ENCODE measurements at regions not wholly inside any gene's neighbourhood (a gene's known extent, or its start where the extent isn't known, plus 50 kb on each side); places are given as distances from the start of the nearest gene placed in this dataset.

- no peak for DNase-seq
- Mint-ChIP-seq H3K4me3 (no peak overlapping the region), H3K27ac (no peak overlapping the region), H3K9me3 (peaks cover 5 to 20% (median 10%) of the 10 kb centered on the region in 3 donors), H3K27me3 (no peaks in the 10 kb centered on the region), H3K4me1 (no peaks in the 10 kb centered on the region), H3K36me3 (no peaks in the 10 kb centered on the region)
- no peaks in the 10 kb centered on the region for H3K4me1 ChIP-seq (ENCODE audit: control insufficient read depth in 1 of 2, extremely low read depth in 1 of 2, insufficient read depth in 2 of 2, low read length in 2 of 2)
- no peaks in the 10 kb centered on the region for H3K27me3 ChIP-seq (replicated peaks in 1 of 2; ENCODE audit: control insufficient read depth in 2 of 2, extremely low read depth in 1 of 2, insufficient read depth in 2 of 2, low read length in 1 of 2)
- H3K36me3 ChIP-seq (ENCODE audit: control insufficient read depth in 2 of 2, extremely low read depth in 1 of 2, insufficient read depth in 1 of 2, low read length in 1 of 2) = no peaks in the 10 kb centered on the region
- CTCF ChIA-PET = no interaction called here
- no peaks in the 10 kb centered on the region for H3K9me3 ChIP-seq
- no peak for ATAC-seq (replicated peaks in 1 of 4)
- POLR2A ChIA-PET = no interaction called here
- H3K4me3 ChIP-seq (ENCODE audit: control insufficient read depth in 1 of 2, extremely low read depth in 1 of 2, low read length in 1 of 2) = no peak overlapping the region
- 71% methylated on average over 1 of the region's 2 CpGs for WGBS (ENCODE audit: insufficient coverage)
- H3K27ac ChIP-seq (ENCODE audit: low read length) = no peak overlapping the region
Measured at GRCh38 chr3:166195808-166196207, 358.6 kb upstream of the BCHE start.

- Histone ChIP-seq H3K27ac (ENCODE audit: low read length) (no peak overlapping the region), H3K4me1 (ENCODE audit: control insufficient read depth in 1 of 2, extremely low read depth in 1 of 2, insufficient read depth in 2 of 2, low read length in 2 of 2) (no peaks in the 10 kb centered on the region), H3K4me3 (ENCODE audit: control insufficient read depth in 1 of 2, extremely low read depth in 1 of 2, low read length in 1 of 2) (no peak overlapping the region), H3K36me3 (ENCODE audit: control insufficient read depth in 2 of 2, extremely low read depth in 1 of 2, insufficient read depth in 1 of 2, low read length in 1 of 2) (no peaks in the 10 kb centered on the region), H3K9me3 (no peaks in the 10 kb centered on the region), H3K27me3 (replicated peaks in 1 of 2; ENCODE audit: control insufficient read depth in 2 of 2, extremely low read depth in 1 of 2, insufficient read depth in 2 of 2, low read length in 1 of 2) (no peaks in the 10 kb centered on the region)
- H3K36me3 Mint-ChIP-seq = no peaks in the 10 kb centered on the region
- ATAC-seq (replicated peaks in 1 of 4) = no peak
- POLR2A ChIA-PET = no interaction called here
- no CpG with 5 or more reads among the region's 2 CpGs for WGBS (ENCODE audit: insufficient coverage)
- H3K4me1 Mint-ChIP-seq = no peaks in the 10 kb centered on the region
- H3K4me3 Mint-ChIP-seq = no peak overlapping the region
- no peak overlapping the region for H3K27ac Mint-ChIP-seq
- no peaks in the 10 kb centered on the region for H3K27me3 Mint-ChIP-seq
- CTCF ChIA-PET = no interaction called here
- DNase-seq = no peak
- H3K9me3 Mint-ChIP-seq = peaks cover 10 to 25% (median 12%) of the 10 kb centered on the region in 3 donors
Measured at GRCh38 chr3:166191411-166191810, 354.2 kb upstream of the BCHE start.

- Histone ChIP-seq H3K9me3 (no peaks in the 10 kb centered on the region), H3K4me3 (ENCODE audit: control insufficient read depth in 1 of 2, extremely low read depth in 1 of 2, low read length in 1 of 2) (no peak overlapping the region), H3K36me3 (ENCODE audit: control insufficient read depth in 2 of 2, extremely low read depth in 1 of 2, insufficient read depth in 1 of 2, low read length in 1 of 2) (no peaks in the 10 kb centered on the region), H3K27ac (ENCODE audit: low read length) (no peak overlapping the region), H3K27me3 (replicated peaks in 1 of 2; ENCODE audit: control insufficient read depth in 2 of 2, extremely low read depth in 1 of 2, insufficient read depth in 2 of 2, low read length in 1 of 2) (no peaks in the 10 kb centered on the region), H3K4me1 (ENCODE audit: control insufficient read depth in 1 of 2, extremely low read depth in 1 of 2, insufficient read depth in 2 of 2, low read length in 2 of 2) (no peaks in the 10 kb centered on the region)
- no CpG with 5 or more reads among the region's 1 CpG for WGBS (ENCODE audit: insufficient coverage)
- no peak for ATAC-seq (replicated peaks in 1 of 4)
- Mint-ChIP-seq H3K27ac (no peak overlapping the region), H3K27me3 (no peaks in the 10 kb centered on the region), H3K4me1 (no peaks in the 10 kb centered on the region), H3K4me3 (no peak overlapping the region), H3K9me3 (peaks cover 17 to 32% (median 20%) of the 10 kb centered on the region in 3 donors), H3K36me3 (no peaks in the 10 kb centered on the region)
- ChIA-PET CTCF (no interaction called here), POLR2A (no interaction called here)
- DNase-seq = no peak
Measured at GRCh38 chr3:166190360-166190759, 353.1 kb upstream of the BCHE start.

GRCh38 chr3:166187237-166187636 is 350.0 kb upstream of the BCHE start:
- Mint-ChIP-seq H3K27ac (no peak overlapping the region), H3K4me3 (no peak overlapping the region), H3K36me3 (no peaks in the 10 kb centered on the region), H3K27me3 (no peaks in the 10 kb centered on the region), H3K4me1 (no peaks in the 10 kb centered on the region), H3K9me3 (peaks cover 11 to 28% (median 20%) of the 10 kb centered on the region in 3 donors)
- POLR2A ChIA-PET = interaction anchor here in 1 of 2 donors (0.6 kb wide), 1 partner anchor 10 kb away, joined by 6 read pairs; no protein-coding TSS in a partner anchor
- no peak overlapping the region for H3K27ac ChIP-seq (ENCODE audit: low read length)
- H3K4me1 ChIP-seq (ENCODE audit: control insufficient read depth in 1 of 2, extremely low read depth in 1 of 2, insufficient read depth in 2 of 2, low read length in 2 of 2) = no peaks in the 10 kb centered on the region
- ATAC-seq (replicated peaks in 1 of 4) (no peak), DNase-seq (no peak)
- no peaks in the 10 kb centered on the region for H3K36me3 ChIP-seq (ENCODE audit: control insufficient read depth in 2 of 2, extremely low read depth in 1 of 2, insufficient read depth in 1 of 2, low read length in 1 of 2)
- WGBS (ENCODE audit: insufficient coverage) = 83% methylated on average over 1 of the region's 1 CpG
- no peaks in the 10 kb centered on the region for H3K9me3 ChIP-seq
- CTCF ChIA-PET = interaction anchor here in 1 of 2 donors (0.6 kb wide), 1 partner anchor 83 kb away, joined by 3 read pairs; no protein-coding TSS in a partner anchor
- no peak overlapping the region for H3K4me3 ChIP-seq (ENCODE audit: control insufficient read depth in 1 of 2, extremely low read depth in 1 of 2, low read length in 1 of 2)
- H3K27me3 ChIP-seq (replicated peaks in 1 of 2; ENCODE audit: control insufficient read depth in 2 of 2, extremely low read depth in 1 of 2, insufficient read depth in 2 of 2, low read length in 1 of 2) = no peaks in the 10 kb centered on the region

- ChIA-PET POLR2A (no interaction called here), CTCF (no interaction called here)
- H3K4me1 Mint-ChIP-seq = no peaks in the 10 kb centered on the region
- no peak overlapping the region for H3K27ac ChIP-seq (ENCODE audit: low read length)
- H3K27ac Mint-ChIP-seq = no peak overlapping the region
- no peak overlapping the region for H3K4me3 ChIP-seq (ENCODE audit: control insufficient read depth in 1 of 2, extremely low read depth in 1 of 2, low read length in 1 of 2)
- ATAC-seq (replicated peaks in 1 of 4) (no peak), DNase-seq (no peak)
- H3K9me3 Mint-ChIP-seq = peaks cover 14 to 25% (median 20%) of the 10 kb centered on the region in 3 donors
- H3K27me3 Mint-ChIP-seq = no peaks in the 10 kb centered on the region
- no peaks in the 10 kb centered on the region for H3K4me1 ChIP-seq (ENCODE audit: control insufficient read depth in 1 of 2, extremely low read depth in 1 of 2, insufficient read depth in 2 of 2, low read length in 2 of 2)
- no peak overlapping the region for H3K4me3 Mint-ChIP-seq
- no peaks in the 10 kb centered on the region for H3K27me3 ChIP-seq (replicated peaks in 1 of 2; ENCODE audit: control insufficient read depth in 2 of 2, extremely low read depth in 1 of 2, insufficient read depth in 2 of 2, low read length in 1 of 2)
- H3K9me3 ChIP-seq = no peaks in the 10 kb centered on the region
- H3K36me3 Mint-ChIP-seq = no peaks in the 10 kb centered on the region
- H3K36me3 ChIP-seq (ENCODE audit: control insufficient read depth in 2 of 2, extremely low read depth in 1 of 2, insufficient read depth in 1 of 2, low read length in 1 of 2) = no peaks in the 10 kb centered on the region
Measured at GRCh38 chr3:166186003-166186402, 348.8 kb upstream of the BCHE start.

GRCh38 chr3:166177130-166177529 is 339.9 kb upstream of the BCHE start:
- Histone ChIP-seq H3K4me1 (ENCODE audit: control insufficient read depth in 1 of 2, extremely low read depth in 1 of 2, insufficient read depth in 2 of 2, low read length in 2 of 2) (no peaks in the 10 kb centered on the region), H3K36me3 (ENCODE audit: control insufficient read depth in 2 of 2, extremely low read depth in 1 of 2, insufficient read depth in 1 of 2, low read length in 1 of 2) (no peaks in the 10 kb centered on the region), H3K9me3 (no peaks in the 10 kb centered on the region), H3K27ac (ENCODE audit: low read length) (no peak overlapping the region), H3K4me3 (ENCODE audit: control insufficient read depth in 1 of 2, extremely low read depth in 1 of 2, low read length in 1 of 2) (no peak overlapping the region), H3K27me3 (replicated peaks in 1 of 2; ENCODE audit: control insufficient read depth in 2 of 2, extremely low read depth in 1 of 2, insufficient read depth in 2 of 2, low read length in 1 of 2) (no peaks in the 10 kb centered on the region)
- POLR2A ChIA-PET = interaction anchor here in 1 of 2 donors (0.7 kb wide), 1 partner anchor 10 kb away, joined by 6 read pairs; no protein-coding TSS in a partner anchor
- CTCF ChIA-PET = no interaction called here
- DNase-seq (no peak), ATAC-seq (replicated peaks in 1 of 4) (no peak)
- Mint-ChIP-seq H3K27ac (no peak overlapping the region), H3K4me1 (no peaks in the 10 kb centered on the region), H3K9me3 (peaks cover 3 to 15% (median 8%) of the 10 kb centered on the region in 3 donors), H3K4me3 (no peak overlapping the region), H3K27me3 (no peaks in the 10 kb centered on the region), H3K36me3 (no peaks in the 10 kb centered on the region)
- WGBS (ENCODE audit: insufficient coverage) = no CpG with 5 or more reads among the region's 1 CpG

- no peaks in the 10 kb centered on the region for H3K36me3 ChIP-seq (ENCODE audit: control insufficient read depth in 2 of 2, extremely low read depth in 1 of 2, insufficient read depth in 1 of 2, low read length in 1 of 2)
- CTCF ChIA-PET = no interaction called here
- no CpG with 5 or more reads among the region's 3 CpGs for WGBS (ENCODE audit: insufficient coverage)
Measured at GRCh38 chr3:166171695-166172094, 334.5 kb upstream of the BCHE start.

More at GRCh38 chr3:166171695-166172094, 334.5 kb upstream of the BCHE start:
- no peaks in the 10 kb centered on the region for H3K27me3 Mint-ChIP-seq
- no peak overlapping the region for H3K4me3 ChIP-seq (ENCODE audit: control insufficient read depth in 1 of 2, extremely low read depth in 1 of 2, low read length in 1 of 2)
- no peaks in the 10 kb centered on the region for H3K36me3 Mint-ChIP-seq
- DNase-seq (no peak), ATAC-seq (replicated peaks in 1 of 4) (no peak)
- POLR2A ChIA-PET = no interaction called here
- H3K9me3 ChIP-seq = no peaks in the 10 kb centered on the region
- no peaks in the 10 kb centered on the region for H3K27me3 ChIP-seq (replicated peaks in 1 of 2; ENCODE audit: control insufficient read depth in 2 of 2, extremely low read depth in 1 of 2, insufficient read depth in 2 of 2, low read length in 1 of 2)
- H3K27ac Mint-ChIP-seq = no peak overlapping the region
- no peaks in the 10 kb centered on the region for H3K4me1 Mint-ChIP-seq
- no peak overlapping the region for H3K4me3 Mint-ChIP-seq
- no peak overlapping the region for H3K27ac ChIP-seq (ENCODE audit: low read length)
- no peaks in the 10 kb centered on the region for H3K4me1 ChIP-seq (ENCODE audit: control insufficient read depth in 1 of 2, extremely low read depth in 1 of 2, insufficient read depth in 2 of 2, low read length in 2 of 2)
- peaks cover 11 to 24% (median 16%) of the 10 kb centered on the region in 3 donors for H3K9me3 Mint-ChIP-seq
